SW 1271 (cell line): ENCODE measurements at regions not wholly inside any gene's neighbourhood (a gene's known extent, or its start where the extent isn't known, plus 50 kb on each side); places are given as distances from the start of the nearest gene placed in this dataset.

Experiments used
- DNase-seq, 2 experiments: peaks; one replicate each; lab custom pipeline; 2025; lab: John Stamatoyannopoulos, UW

DNA sequence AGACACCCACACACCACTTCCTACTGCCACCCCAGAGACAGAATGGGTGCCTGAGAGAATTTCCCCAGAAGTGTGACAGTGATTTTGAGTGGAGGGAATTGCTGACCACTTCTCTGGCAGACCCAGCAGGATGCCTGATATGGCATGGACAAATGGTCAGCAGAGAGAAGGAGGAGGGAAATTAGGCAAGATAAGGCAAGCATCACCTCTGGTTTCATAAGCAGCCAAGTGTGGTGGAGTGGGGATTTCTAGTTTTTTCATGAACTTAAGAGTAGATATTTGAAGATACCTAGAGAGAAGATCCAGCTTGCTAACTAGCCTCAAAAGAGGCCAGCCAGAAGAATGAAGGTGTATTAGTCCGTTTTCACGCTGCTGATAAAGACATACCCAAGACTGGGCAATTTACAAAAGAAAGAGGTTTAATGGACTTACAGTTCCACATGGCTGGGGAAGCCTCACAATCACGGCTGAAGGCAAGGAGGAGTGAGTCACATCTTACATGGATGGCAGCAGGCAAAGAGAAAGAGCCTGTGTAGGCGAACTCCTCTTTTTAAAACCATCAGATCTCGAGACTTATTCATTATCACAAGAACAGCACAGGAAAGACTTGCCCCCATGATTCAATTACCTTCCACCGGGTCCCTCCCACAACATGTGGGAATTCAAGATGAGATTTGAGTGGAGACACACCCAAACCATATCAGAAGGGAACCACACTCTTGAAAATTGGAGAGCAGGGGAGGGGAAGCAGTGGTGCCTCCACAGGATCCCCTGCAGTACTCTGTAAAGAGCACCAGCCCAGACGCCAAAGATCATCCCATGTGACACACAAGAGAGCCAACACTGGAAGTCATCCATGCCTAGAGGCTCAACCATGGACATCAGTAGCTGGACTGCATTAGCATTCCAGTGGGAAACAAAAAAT is 64.2 kb downstream of the RBM43 start:
- DNase-seq = no peak

DNA sequence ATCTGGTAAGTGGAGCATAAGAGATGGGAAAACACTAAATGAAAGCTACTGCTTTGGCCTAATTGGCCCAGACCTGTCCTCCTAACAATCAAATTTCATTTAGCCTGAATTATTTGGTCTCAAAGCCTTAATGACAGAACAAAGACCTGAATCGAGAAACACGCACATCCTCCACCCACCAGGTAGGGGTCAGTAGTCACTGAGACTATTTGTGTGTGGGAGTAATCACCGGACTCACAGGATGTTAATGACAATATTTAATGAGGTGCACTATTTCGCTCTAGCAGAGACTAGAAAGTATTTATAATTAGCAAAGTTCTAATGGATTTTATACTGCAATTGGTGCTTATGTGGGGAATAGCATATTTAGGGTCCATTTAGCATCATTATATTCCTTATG is 68.1 kb downstream of the RBM43 start:
- DNase-seq = no peak

DNA sequence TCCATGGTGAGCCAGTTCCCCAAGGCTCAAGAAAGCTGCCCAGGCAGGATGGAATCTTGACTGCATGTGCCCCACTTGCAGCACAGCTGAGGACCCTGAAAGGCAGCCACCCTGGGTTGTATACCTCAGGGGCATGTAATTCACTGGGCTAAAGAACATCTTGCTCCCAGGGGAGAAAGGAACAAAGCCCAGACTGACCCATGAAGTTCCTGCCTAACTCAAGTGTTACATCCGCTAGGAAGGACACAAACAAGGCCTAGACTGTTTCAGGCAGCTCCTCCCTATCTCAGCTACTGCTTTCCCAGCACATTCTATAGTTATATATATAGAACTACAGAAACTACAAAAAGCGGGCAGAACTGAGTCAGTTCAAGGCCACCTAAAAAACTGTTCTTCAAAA is 69.0 kb downstream of the RBM43 start:
- no peak for DNase-seq

DNA sequence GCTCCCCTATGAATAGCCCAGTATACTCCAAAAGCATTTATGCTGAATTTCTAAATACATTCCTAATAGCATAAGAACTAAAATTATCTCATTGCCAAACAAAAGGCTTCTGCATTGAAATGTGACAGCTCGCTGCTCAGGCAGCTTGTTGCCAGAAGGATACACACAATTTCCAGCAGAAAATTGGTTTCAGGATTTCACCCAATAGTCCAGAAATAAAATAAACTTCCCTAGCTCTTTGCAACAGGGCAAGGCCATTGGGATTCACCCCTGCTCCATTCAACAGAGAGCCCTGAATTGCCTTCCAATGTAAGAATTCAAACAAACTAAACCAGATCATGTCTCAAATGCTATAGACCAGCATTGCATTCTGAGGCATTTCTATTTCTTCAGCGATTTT is 70.7 kb downstream of the RBM43 start:
- no peak for DNase-seq

DNA sequence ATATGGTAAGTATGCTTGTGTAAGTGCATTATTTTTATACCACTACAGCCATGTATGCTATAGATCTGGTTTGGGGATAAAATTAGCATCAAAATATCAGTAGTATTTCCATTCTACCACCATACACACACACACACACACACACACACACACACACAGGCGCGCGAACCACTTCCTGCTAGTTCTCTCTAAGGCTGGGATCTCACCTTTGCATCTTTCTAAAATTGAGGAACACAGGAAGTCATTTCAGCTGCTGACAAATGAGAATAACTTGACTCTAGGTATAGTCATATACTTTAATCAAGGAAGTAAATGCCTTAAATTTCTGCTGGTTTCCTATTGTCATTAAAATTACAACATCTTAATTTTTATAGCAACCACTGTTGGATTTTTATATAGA is 72.5 kb downstream of the RBM43 start:
- DNase-seq = no peak

DNA sequence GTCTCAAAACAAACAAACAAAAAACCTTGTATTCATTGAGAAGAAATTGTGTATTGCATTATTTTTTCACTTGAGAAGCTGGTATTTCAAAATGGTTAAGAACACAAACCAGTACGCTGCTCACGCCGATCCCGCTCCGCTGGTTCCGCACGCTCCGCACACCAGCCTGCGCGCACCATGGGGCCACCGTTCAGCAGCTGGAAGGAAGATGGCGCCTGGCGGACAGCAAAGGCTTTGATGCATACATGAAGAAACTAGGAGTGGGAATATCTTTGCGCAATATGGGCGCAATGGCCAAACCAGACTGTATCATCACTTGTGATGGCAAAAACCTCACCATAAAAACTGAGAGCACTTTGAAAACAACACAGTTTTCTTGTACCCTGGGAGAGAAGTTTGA is 75.7 kb downstream of the RBM43 start:
- no peak for DNase-seq

DNA sequence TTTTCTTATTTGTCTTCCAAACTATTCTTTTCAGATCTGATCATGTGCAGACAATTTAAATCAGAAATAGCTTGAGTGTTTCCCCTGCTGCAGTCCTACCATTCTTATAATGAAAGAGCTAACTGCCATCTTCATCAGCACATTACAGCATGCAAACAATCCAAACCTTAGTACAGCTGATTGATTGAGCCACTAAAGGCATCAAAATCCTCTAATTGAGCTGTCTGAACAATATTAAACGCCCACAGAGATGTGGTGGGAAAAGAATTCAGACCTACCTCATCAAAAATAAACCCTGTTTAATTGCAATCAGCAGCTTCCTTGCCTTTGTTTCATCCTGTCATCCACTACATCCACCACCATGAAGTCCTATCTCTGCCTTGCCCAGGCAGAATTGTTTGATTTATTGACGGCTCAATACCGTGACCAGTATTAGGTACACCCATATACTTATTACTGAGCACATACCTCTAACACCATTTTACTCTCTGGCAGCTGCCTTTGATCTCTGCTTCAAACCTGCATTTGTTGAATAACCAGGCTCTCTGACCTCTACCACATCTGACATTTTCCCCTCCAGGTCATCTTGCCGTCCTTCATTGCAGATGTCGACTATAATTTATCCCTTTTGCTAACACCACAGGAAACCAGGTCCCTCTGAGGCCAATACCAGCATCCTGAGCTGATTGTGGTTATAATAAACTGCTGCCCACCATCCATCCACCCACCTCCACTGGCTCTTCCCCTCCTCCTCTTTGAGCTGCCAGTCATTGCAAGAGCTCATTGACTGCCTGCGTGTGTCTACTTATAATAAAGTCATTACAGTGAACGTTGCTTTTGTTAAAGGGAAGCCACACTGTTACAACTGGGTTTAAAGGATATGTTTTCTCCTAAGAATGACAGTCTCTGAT is 78.5 kb downstream of the RBM43 start:
- no peak for DNase-seq

DNA sequence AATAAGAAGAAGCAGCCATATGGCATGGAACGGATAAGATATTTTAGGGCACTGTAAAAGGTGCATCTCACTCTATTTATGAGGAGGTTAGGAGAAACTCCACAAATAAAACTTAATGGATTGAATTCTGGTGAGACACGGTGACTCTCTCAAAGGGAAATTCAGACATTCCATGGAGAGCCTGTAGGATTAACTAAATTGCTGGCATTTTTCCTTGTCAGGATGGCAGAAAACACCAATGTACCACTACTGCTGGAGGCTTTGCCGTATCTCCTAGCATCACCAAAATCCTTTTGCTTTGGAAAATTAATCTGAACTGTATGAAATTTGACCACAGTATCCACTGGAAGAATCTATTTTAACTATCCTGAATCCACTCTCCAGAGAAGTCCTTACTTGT is 79.3 kb downstream of the RBM43 start:
- no peak for DNase-seq

DNA sequence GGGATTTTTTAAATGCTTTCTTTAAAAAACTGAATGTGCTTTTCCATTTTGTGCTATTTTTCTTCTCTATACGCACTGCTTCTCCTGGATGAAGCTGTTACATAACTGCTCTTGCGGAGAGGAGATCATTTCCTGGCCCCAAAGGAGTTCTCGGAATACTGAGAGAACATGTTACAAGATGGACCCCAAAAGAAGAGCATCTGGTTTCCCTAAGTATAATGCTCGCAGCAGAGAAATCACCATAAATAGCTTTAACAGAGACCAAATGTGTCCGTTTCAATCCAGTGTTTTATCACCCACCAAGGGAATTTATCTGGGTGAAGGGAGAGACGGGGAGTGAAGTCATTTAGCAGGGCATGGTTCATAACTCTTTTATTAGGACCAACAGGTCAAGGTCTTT is 80.1 kb downstream of the RBM43 start:
- DNase-seq = no peak

DNA sequence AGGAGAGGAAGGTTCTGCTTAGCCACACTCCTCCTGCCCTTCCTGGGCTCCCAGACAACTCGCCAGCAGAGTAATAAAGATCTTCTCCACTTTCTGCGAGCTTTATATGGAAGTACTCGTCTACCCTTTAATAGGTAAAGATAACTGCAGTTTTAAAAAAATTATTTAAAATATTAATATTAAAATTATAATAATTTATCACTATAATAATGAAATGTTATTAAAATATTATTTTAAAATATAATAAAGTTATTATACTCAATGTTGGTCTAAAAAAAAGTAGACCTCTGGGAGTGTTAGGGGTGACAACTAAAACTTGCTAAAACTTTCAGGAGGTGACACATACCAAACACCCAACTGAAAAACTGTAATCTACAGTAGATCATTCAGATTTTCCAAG is 81.5 kb downstream of the RBM43 start:
- DNase-seq = no peak

DNA sequence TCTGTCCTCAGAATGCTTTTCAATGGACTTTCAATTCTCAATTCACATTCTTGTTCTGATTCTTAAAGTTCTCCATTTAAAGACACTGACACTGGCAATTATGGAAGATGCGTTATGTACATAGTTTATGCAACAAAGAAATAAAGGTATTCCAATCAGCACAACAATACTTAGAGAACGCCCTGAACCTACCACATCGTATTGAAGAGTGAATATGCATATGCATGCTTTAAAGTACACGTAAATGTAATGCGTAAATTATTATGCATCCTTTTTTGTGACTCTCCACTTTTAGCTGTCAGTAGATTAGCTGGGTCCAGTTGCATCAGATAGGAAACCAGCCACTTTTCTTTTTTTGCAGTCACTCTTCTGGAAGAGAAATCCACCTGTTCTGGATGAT is 83.5 kb downstream of the RBM43 start:
- no peak for DNase-seq

DNA sequence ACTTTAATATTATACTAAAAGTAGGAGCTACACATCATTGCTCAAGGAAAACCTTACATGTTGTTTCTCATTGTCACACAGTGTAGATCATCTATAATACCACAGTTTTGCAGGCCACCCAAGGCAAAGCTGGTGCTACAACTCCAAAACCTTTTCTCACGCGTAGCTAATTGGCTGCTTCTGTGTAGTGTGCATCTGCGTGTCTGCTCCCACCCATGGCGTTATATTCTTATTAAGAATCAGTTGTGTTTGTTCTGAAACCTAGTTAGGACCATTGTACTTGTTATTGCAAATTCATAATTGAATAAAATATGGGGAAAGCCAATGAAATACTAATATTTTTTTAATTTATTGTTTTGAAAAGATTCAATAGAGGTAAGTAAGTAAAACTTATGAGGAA is 83.9 kb downstream of the RBM43 start:
- no peak for DNase-seq

DNA sequence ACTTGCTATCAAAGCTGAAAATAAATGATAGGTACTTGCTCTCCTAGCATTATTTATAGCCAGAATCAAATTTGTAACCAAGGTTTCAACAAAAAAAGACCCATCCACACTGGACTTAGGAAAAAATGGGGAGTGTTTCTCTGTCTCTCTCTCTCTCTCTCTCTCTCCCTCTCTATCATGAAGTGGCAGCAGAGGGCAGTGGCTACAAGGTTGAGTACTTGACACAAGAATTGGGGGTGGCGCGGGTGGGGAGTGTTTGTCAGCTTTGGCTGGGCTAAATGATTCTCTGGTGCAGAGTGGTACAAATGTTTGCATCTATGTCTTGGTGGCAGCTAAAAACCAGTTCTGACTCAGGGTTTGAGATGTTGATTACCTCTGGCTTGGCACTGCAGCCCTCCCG is 85.0 kb downstream of the RBM43 start:
- DNase-seq = no peak

DNA sequence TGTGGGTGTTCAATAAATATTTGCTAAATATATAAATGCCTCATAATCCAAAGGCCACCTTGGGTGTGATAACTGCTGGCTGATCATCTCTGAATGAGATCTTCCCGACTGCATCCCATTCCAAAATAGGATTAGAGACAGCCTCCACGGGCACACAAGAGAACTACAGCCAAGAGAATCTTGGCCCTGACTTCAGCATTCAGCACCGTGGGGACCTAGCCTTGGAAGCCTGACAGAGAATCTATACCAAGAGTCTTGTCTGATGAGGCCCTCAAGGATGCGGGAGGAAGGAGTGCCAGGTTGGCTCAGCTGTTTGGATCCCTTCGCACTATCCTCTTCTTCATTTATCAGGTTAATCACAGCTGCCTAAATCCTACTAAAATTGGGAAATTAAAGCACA is 85.8 kb downstream of the RBM43 start:
- no peak for DNase-seq

DNA sequence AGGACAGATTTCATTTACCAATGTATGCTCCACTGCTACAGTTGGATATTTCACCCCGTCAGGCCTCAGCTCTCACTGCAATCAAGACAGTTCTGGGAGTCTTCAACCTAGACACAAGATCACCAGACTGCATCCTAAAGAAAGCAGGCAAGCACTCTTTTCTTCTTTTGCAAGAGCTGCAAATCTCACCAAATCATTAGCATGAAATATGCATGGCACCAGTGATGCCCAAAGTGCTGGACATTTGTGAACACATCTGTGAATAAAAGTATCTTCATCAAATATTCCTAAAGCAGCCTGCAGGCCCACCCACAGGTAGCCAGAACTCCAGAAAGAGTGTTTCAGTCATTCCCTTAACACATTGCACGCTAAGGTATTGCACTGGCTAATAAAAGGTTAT is 87.5 kb downstream of the RBM43 start:
- DNase-seq = no peak

DNA sequence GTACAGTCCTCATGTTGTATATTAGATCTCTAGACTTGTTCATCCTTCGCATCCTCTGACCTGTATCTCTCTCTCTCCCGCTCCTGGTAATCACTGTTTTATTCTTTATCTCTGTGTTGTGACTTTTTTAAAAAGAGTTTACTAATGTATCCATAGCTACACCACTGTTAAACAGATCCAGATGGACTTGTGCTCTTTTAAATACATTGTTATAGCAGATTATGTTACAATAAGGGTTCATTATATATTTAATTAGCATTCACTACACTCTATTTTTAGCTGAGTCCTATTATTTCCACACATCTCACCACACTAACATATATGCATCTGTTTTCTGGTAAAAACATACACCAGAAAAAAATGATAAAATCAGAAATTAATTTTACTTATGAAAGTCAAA is 90.5 kb downstream of the RBM43 start:
- DNase-seq = no peak

DNA sequence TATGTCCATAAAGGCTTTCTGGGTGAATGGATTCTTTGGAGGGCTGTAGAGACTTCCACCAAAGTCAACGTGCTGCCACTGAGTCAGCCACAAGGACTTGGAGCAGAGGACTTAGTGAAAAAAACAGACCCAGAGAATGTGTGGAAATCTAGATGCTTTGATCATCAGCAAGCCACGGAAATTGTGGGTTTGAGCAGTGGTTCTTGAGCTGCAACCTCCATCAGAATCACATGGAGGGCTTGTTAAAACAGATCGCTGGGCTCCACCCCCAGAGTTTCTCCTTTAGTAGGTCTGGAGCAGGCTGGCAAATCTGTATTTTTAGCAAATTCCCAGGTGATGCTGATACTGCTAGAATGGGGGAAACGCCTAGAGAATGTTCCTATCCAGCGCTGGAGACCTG is 95.3 kb downstream of the RBM43 start:
- DNase-seq = no peak

DNA sequence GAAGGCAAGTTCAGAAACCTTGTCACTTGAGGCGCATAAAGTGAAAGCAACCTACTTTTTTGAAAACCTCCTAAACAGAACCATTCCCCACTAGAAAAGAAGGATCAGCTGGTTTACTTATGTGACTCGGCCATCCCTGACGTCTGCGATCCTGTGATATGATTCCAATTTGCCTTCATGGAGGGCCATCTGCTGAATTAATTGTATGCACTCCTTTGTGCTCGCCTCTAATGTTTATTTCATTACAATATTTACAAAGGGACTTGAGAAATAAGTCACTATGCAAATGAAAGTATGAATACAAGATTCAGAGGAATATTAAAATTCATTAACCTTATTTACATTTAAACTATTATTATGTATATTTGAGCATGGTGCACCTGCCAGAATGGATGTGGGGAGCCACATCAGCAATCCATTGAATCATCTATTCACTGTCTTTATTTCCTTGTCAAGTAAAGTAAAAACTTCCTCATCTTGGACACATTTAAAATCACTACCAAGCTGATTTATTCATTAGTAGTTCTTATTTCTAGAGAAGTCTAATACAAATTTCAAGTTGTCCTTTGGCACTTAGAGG is 96.5 kb downstream of the RBM43 start:
- no peak for DNase-seq

DNA sequence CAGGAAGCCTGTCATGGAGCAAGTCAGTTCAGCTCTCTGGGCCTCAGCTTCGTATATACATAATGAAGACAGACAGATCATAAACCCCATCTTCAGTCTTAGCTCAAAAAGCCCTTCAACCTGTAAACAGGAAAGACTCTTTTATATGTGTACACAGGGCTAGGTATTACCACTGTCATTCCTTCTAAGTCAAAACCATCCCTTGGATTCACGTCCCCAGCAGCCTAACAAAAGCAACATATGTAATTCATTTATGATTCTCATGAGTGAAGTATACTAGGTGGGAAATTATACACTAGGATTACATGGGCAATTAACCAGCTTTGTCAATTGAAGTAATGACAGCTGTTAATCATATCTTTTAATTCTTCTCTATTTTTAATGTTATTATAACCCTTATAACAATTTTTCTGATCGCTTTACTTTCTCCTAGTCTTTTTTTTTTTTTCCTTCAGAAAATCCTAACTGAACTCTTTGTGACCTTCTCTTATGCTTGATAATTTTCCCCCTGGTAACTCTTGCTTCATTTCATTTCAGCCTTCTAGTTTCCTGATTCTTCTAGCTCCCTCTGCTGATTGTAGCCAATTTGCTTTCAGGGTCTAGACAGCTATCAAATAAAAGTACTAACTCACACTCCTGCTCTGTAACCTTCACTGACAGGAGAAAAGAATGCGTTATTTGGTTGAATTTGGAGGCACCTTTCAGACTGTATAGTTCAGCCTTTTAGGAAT is 99.7 kb downstream of the RBM43 start:
- DNase-seq = no peak

DNA sequence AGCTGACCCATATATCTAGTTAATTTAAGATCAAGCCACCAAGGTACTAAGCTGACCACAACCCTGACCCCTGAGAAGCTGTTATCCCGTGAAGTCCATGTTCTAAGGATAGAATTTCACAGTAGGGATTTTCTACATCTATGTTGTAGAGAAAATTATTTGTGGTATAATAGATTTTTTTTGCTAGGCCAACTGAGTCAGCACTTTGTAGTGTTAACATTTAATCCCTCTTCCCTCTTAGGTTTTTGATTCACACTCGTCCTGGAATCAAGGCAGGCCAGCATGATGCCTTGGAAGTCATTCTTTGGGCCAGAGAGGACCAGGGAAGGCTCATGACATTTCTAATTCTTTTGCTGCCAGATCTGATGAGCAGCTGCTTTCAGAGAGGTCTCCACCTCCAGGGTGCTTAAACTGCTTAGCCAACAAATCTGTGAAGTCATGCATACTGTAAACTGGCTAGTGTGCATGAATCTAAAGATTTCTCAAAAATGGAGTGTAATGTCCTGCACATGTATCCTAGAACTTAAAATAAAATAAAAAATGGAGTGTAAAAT is 102.5 kb downstream of the RBM43 start:
- DNase-seq = no peak

DNA sequence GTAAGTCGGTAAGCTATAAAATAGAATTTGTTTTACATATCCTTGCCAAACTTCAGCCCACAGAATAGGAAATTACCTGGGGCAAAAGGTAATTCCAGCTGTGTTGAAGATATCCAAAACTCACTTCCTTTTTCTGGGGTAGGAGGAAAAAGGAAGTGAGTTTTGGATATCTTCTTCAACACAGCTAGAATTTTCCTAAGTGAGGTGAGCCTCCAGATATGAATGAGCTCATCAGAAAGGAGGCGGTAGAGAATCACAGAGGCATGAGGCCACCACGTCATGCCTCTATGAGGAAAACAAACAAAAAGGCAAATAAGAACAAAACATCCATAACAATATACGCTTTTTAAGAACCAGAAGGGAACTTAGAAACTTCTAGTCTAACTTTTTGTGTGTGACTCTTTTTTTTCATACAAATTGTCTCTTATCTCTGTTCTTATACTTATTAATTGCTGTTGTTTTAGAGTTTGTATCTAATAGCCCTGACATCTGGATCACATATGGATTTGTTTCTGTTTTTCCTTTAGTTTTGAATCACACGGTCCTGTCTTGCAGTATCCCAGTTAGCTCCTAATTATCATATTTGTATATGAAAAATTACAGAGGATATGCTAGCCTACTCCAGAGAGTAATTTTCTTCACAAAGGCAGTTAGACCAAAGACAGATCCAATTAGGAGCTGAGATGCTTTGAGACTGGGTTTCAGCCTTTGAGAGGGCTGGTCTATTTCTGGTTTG is 104.5 kb downstream of the RBM43 start:
- DNase-seq = no peak
